H1 (cell line): ENCODE measurements at regions not wholly inside any gene's neighbourhood (a gene's known extent, or its start where the extent isn't known, plus 50 kb on each side); places are given as distances from the start of the nearest gene placed in this dataset.

ENCODE experiments used
- CHD7 ChIP-seq: fragments of 300-600 bp; sonication (generic); IDR thresholded peaks from 2 replicates; pipeline ENCODE4 v1.7.1; 2012; ENCODE audit warnings: low read length, moderate library complexity, mild to moderate bottlenecking, inconsistent platforms; ENCODE audit not compliant: insufficient replicate concordance
- CTCF ChIP-seq, 3 experiments: IDR thresholded peaks; 1 replicate in 2 of 3; 2 replicates in 1 of 3; pipeline versions ENCODE4 v1.5.1 to v1.6.1; 2011; ENCODE audit warnings: low read length in 3 of 3, mild to moderate bottlenecking in 3 of 3, inconsistent platforms in 2 of 3, low read depth in 1 of 3, moderate library complexity in 1 of 3; ENCODE audit not compliant: insufficient read depth in 1 of 3; ENCODE audit errors: control extremely low read depth in 1 of 3
- EZH2 ChIP-seq: fragments of 200-600 bp; sonication (generic); IDR thresholded peaks from 2 replicates; pipeline ENCODE4 v1.7.1; 2012; ENCODE audit warnings: low read depth, mild to moderate bottlenecking, moderate library complexity, low read length, inconsistent platforms; ENCODE audit not compliant: severe bottlenecking

- TF ChIP-seq CTCF (IDR thresholded peaks at IDR 0.05; ENCODE audit: control extremely low read depth in 1 of 3, insufficient read depth in 1 of 3, low read depth in 1 of 3, low read length in 3 of 3) (no peak), EZH2 (no peak), CHD7 (no peak)
Measured at GRCh38 chr7:117946151-117946633, 73.0 kb upstream of the CTTNBP2 start.
